AG09319 (cell line): ENCODE measurements at regions not wholly inside any gene's neighbourhood (a gene's known extent, or its start where the extent isn't known, plus 50 kb on each side); places are given as distances from the start of the nearest gene placed in this dataset.

Experiments used
- DNase-seq: peaks from one replicate; pipeline ENCODE4 v3.0.0-alpha.2; 2010; ENCODE audit warnings: low read depth; ENCODE audit errors: extremely low read depth
- TF ChIP-seq, protein P1 (sequence below): IDR thresholded peaks from 2 replicates; pipeline ENCODE4 v1.5.1; 2011; ENCODE audit warnings: low read depth, mild to moderate bottlenecking, inconsistent platforms, low read length, moderate library complexity

DNA sequence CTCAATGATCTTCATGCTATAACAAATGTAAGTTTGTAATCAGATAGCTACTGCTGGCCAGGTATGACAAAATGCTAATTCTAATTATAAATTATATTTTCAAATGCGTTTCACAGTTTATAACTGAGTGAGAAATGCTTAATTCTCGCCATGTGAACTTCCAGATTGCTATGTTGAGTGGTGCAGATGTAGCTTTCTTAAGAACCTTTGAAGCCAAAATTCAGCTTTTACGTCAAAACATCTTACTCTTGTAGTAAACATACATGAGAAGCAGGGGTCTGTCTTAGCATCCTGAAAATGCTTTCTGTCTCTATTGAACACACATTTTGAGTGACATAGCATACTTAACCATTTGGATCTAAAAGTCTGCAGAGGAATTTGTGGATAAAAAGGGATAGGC lies 176.5 kb upstream of the PRICKLE1 start:
- TF ChIP-seq, protein P1, sequence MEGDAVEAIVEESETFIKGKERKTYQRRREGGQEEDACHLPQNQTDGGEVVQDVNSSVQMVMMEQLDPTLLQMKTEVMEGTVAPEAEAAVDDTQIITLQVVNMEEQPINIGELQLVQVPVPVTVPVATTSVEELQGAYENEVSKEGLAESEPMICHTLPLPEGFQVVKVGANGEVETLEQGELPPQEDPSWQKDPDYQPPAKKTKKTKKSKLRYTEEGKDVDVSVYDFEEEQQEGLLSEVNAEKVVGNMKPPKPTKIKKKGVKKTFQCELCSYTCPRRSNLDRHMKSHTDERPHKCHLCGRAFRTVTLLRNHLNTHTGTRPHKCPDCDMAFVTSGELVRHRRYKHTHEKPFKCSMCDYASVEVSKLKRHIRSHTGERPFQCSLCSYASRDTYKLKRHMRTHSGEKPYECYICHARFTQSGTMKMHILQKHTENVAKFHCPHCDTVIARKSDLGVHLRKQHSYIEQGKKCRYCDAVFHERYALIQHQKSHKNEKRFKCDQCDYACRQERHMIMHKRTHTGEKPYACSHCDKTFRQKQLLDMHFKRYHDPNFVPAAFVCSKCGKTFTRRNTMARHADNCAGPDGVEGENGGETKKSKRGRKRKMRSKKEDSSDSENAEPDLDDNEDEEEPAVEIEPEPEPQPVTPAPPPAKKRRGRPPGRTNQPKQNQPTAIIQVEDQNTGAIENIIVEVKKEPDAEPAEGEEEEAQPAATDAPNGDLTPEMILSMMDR: no peak
- DNase-seq: no peak

DNA sequence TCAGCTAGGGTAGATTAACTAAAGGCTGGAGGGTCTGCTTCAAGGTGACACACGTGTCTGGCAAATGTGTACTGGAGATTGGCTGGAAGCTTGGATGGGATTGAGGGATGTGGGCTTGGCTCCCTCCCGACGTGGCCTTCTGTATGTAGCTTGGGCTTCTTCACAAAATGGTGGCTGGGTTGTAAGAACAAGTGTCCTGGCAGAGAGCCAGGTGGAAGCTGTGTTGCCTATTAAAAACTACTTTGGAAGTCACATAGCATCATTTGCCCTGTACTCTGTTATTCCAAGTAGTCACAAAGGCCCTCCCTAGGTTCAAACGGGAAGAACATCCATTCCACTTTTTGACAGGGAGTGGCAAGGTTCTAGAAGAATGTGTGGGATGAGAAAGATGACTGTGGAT lies 174.1 kb upstream of the PRICKLE1 start:
- TF ChIP-seq, protein P1: no peak
- DNase-seq: no peak

DNA sequence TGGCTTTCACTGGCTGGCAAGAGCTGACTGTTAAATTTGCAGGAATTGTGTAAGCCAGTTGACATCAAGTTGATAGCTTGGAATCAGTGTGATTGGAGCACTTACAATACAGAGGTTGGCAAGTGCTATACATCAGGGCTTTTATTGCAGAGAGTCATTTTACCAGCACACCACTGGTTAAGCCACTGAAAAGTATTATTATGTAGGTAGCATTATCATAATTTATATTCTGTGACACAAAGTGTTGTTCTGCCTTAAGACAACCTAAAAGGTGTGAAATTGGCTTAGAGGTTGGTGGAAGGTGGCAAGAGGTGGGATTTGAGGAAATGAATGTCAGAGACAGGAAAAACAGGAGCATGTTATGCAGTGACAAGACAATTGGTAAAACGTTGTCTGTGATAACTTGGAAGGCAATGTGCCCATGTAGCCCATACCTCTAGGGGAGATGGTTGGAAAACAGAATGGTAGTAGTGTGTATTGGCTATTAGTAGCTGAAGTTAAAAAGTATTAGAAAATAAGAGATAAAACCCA lies 172.9 kb upstream of the PRICKLE1 start:
- TF ChIP-seq, protein P1: no peak
- no peak for DNase-seq

DNA sequence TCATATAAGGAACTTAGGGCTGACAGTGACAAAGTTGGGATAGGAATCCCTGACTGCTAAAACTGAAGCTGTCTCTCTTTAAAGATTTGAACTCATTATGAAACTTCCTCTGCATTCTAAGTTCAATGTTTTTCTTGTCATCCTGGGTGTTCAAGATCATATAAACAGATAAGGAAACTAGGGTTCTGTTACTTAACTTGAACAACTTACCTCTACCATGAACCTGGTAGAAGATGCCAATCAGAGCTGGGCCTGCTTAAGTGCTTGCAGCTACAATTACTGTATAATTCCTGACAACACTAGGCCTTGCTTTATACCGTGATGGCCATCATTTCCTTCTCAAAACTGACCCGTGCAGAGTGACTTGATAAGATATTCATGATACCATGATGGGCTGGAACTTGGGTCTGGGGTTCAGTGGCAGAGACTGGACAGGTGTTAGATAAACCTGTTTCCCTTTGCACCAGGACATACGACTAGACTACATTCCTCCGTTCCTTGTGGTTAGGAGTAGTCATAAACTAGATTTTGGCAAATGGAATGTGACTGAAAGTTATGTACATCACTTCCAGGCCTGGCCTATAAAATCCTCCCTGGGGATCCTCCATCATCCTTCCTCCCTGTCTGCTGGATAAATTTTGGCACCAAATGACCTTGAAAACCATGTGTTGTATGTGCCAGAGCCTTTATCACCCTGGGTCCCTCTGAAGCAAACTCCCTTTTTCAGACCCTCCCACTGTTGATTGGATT lies 172.2 kb upstream of the PRICKLE1 start:
- TF ChIP-seq, protein P1: no peak
- no peak for DNase-seq

DNA sequence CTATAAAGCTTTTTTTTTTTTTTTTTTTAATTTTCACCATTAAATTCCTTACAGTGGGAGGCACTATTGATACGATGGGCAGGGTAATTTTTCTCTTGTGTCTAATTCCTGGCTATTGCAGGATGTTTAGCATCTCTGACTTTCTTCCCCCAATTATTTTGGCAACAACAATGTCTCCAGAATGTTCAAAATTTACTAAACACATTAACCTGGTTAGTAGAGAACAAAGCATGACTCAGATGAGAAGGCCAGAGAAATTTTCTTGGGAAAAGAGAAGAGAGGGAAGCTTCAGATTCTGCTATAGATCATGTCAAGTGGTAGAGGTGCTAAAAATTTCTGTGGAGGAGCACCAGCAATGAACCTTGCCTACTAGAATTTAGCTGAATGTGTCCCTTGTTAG lies 171.5 kb upstream of the PRICKLE1 start:
- DNase-seq: no peak
- TF ChIP-seq, protein P1: no peak

DNA sequence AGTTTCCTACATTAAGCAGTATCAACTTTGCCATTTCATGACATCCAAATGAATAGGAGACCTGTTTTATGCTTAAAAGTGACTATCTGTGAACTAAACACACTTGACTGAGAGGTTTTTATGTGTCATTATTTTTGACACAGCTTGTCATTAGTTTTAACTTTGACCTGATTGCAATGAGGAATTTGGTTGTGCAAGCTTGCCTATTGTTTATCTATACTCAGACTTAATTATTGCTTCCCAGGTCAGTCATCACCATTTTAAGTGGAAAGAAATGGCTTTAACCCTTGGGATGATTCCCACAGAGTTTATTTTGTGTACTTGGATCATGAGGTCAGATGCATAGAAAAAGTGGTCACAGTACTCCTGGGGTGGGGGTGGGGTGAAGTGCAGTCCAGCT lies 171.0 kb upstream of the PRICKLE1 start:
- no peak for DNase-seq
- TF ChIP-seq, protein P1: no peak

DNA sequence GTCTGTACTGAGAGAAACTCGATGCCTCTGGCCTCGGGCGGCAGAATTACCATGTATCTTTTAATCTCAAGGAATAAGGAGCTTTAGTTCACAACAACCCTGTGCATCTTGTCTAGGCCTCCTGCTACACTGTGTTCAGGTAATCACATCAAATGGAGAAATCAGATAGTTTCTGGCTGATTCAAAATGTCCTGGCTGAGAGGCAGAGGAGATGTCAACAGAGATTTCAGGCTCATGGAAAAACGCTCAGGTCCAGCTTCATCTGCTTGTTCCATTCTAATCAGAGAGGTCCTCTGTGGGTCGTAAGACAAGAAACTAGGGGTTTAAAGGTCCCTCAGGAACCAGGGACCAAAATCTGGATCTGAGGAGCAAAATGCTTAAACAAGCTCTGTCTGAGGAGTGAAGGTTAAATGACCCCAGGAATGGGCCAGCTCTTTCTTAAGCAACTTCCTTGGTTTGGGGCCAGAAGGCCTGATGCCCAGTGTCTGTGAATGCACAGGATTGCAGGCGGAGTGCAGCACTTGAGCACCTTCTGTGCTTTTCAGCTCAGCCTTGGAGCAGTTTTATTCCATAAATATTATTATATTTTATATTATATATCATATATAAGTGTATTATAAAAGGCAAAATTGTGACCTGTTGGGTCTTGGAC lies 170.2 kb upstream of the PRICKLE1 start:
- TF ChIP-seq, protein P1: no peak
- DNase-seq: peak; percentile 63
